Panc1 (cell line): ENCODE measurements at regions not wholly inside any gene's neighbourhood (a gene's known extent, or its start where the extent isn't known, plus 50 kb on each side); places are given as distances from the start of the nearest gene placed in this dataset.

Source experiments
- ATAC-seq: fragments of 200-7000 bp; cut with Tn5 transposase; 2 replicates; pipeline ENCODE4 v1.9.1; 2020; ENCODE audit warnings: mild to moderate bottlenecking, moderate library complexity
- BruUV-seq: library from RNA; stranded (reverse); fragments of 400-500 nt; replicated peaks from 2 replicates; lab custom pipeline; 2021; lab: Mats Ljungman, UMichigan
- CTCF ChIA-PET: fragments of 300-600 bp; sonication (Branson Sonifier 250); formaldehyde crosslinking; loops from one replicate; lab custom pipeline; 2022; ENCODE audit warnings: antibody characterized with exemption; lab: Charles Lee
- POLR2A ChIA-PET: fragments of 300-600 bp; sonication (Branson Sonifier 250); formaldehyde crosslinking; loops from one replicate; lab custom pipeline; 2022; ENCODE audit warnings: antibody characterized with exemption; lab: Charles Lee
- DNase-seq: peaks from one replicate; pipeline ENCODE4 v3.0.0-alpha.2; 2010; ENCODE audit warnings: low read depth, low spot score
- H3K27ac ChIP-seq: 2 replicates; pipeline ENCODE4 v1.5.1; 2011; ENCODE audit warnings: mild to moderate bottlenecking, low read length, inconsistent platforms
- H3K27me3 ChIP-seq: fragments of 200-500 bp; sonication (Bioruptor generic); 2 replicates; pipeline ENCODE4 v1.6.0; 2014; ENCODE audit warnings: low read length, inconsistent platforms; ENCODE audit not compliant: control insufficient read depth, insufficient read depth
- H3K36me3 ChIP-seq: fragments of 200-500 bp; sonication (Bioruptor generic); 2 replicates; pipeline ENCODE4 v1.5.1; 2014; ENCODE audit warnings: inconsistent platforms, mild to moderate bottlenecking, low read length, moderate library complexity; ENCODE audit not compliant: control insufficient read depth, insufficient read depth
- H3K4me1 ChIP-seq: 2 replicates; pipeline ENCODE4 v1.5.1; 2011; ENCODE audit warnings: inconsistent platforms, mild to moderate bottlenecking, low read length, moderate library complexity; ENCODE audit not compliant: control insufficient read depth, insufficient read depth
- H3K4me3 ChIP-seq, 2 experiments: 2 replicates each; pipeline ENCODE4 v1.5.1; 2011 to 2012; ENCODE audit warnings: low read depth in 2 of 2, low read length in 2 of 2, mild to moderate bottlenecking in 2 of 2, inconsistent platforms in 1 of 2, moderate library complexity in 1 of 2
- H3K9me3 ChIP-seq: fragments of 200-500 bp; sonication (Bioruptor generic); 2 replicates; pipeline ENCODE4 v1.5.1; 2014; ENCODE audit warnings: low read depth, mild to moderate bottlenecking, inconsistent platforms, low read length, moderate library complexity; ENCODE audit not compliant: control insufficient read depth, insufficient read depth
- CTCF ChIP-seq: fragments of 450-650 bp; IDR thresholded peaks from 2 replicates; pipeline ENCODE4 v1.5.1; 2017; ENCODE audit warnings: mild to moderate bottlenecking
- POLR2AphosphoS5 ChIP-seq: IDR thresholded peaks from 2 replicates; pipeline ENCODE4 v1.6.1; 2012; ENCODE audit warnings: mild to moderate bottlenecking, low read depth, low read length, moderate library complexity
- REST ChIP-seq, 2 experiments: IDR thresholded peaks; 2 replicates each; pipeline ENCODE4 v1.6.1; 2011 to 2012; ENCODE audit warnings: low read depth in 2 of 2, control low read depth in 1 of 2, low read length in 1 of 2, mild to moderate bottlenecking in 1 of 2, moderate library complexity in 1 of 2; ENCODE audit not compliant: insufficient read depth in 1 of 2
- SIN3A ChIP-seq: IDR thresholded peaks from 2 replicates; pipeline ENCODE4 v1.6.1; 2012; ENCODE audit warnings: low read depth, mild to moderate bottlenecking, low read length, moderate library complexity, borderline replicate concordance; ENCODE audit not compliant: insufficient read depth
- TCF7L2 ChIP-seq: IDR thresholded peaks from 2 replicates; pipeline ENCODE4 v1.6.1; 2011; ENCODE audit warnings: mild to moderate bottlenecking, low read depth, low read length, inconsistent platforms
- in situ Hi-C: cut with HindIII; loops from 2 replicates; pipeline ENCODE4 v1.10.0; 2016; ENCODE audit warnings: low sequenced_read_pairs, low pct_unique_long_range_greater_than_20kb
- intact Hi-C: fragments of 100-400 bp; cut with micrococcal nuclease; formaldehyde crosslinking; loops from one replicate; pipeline ENCODE4 v1.10.0; 2022; ENCODE audit not compliant: unreplicated experiment

GRCh38 chr5:168007286-168007685 lies 284.2 kb upstream of the WWC1 start:
- intact Hi-C loops = no loop called here
- Histone ChIP-seq H3K9me3 (no peaks in the 10 kb centered on the region), H3K27ac (no peak overlapping the region), H3K27me3 (no peaks in the 10 kb centered on the region; the same call in 1 of the 2 replicates), H3K36me3 (no peaks in the 10 kb centered on the region), H3K4me1 (no peaks in the 10 kb centered on the region), H3K4me3 (no peak overlapping the region)
- TF ChIP-seq SIN3A (no peak), REST (IDR thresholded peaks at IDR 0.05; ENCODE audit: insufficient read depth in 1 of 2, low read depth in 2 of 2, low read length in 1 of 2) (no peak), POLR2AphosphoS5 (no peak), CTCF (no peak), TCF7L2 (no peak)
- ATAC-seq = no peak
- in situ Hi-C loops = no loop called here
- no peak for DNase-seq
- BruUV-seq = no TSS peak
- ChIA-PET POLR2A (no interaction called here), CTCF (interaction anchor here (0.6 kb wide), 1 partner anchor 40 kb away, joined by 3 read pairs; no protein-coding TSS in a partner anchor)

GRCh38 chr5:168008555-168008954 lies 282.9 kb upstream of the WWC1 start:
- BruUV-seq = no TSS peak
- Histone ChIP-seq H3K27me3 (no peaks in the 10 kb centered on the region; the same call in 1 of the 2 replicates), H3K4me1 (no peaks in the 10 kb centered on the region), H3K27ac (no peak overlapping the region), H3K9me3 (no peaks in the 10 kb centered on the region), H3K36me3 (no peaks in the 10 kb centered on the region), H3K4me3 (no peak overlapping the region)
- ATAC-seq (no peak), DNase-seq (no peak)
- ChIA-PET CTCF (no interaction called here), POLR2A (no interaction called here)
- intact Hi-C loops = no loop called here
- TF ChIP-seq SIN3A = no peak
- TF ChIP-seq REST (IDR thresholded peaks at IDR 0.05; ENCODE audit: insufficient read depth in 1 of 2, low read depth in 2 of 2, low read length in 1 of 2) = no peak
- in situ Hi-C loops = no loop called here
